SK-N-SH (cell line): ENCODE measurements at regions not wholly inside any gene's neighbourhood (a gene's known extent, or its start where the extent isn't known, plus 50 kb on each side); places are given as distances from the start of the nearest gene placed in this dataset.

ENCODE experiments used
- CTCF ChIA-PET: fragments of 300-600, 350-600 bp; formaldehyde crosslinking; extraction: SDS; loops from one replicate; lab custom pipeline; 2021; lab: Yijun Ruan, JAX
- POLR2A ChIA-PET: fragments of 350-600 bp; sonication (Branson Sonifier 250); formaldehyde crosslinking; extraction: SDS; loops from one replicate; lab custom pipeline; 2020; ENCODE audit warnings: antibody characterized with exemption, inconsistent platforms; lab: Yijun Ruan, JAX
- DNase-seq: peaks from one replicate; pipeline ENCODE4 v3.0.0; 2012
- H2AFZ ChIP-seq: fragments of 200-600 bp; sonication (generic); 2 replicates; pipeline ENCODE4 v1.8.1; 2016; ENCODE audit warnings: antibody characterized with exemption, mild to moderate bottlenecking, low read depth
- H3F3A ChIP-seq: fragments of 200-600 bp; sonication (generic); replicated peaks from 2 replicates; pipeline ENCODE3; 2016; ENCODE audit warnings: antibody characterized with exemption, mild to moderate bottlenecking; ENCODE audit not compliant: insufficient read depth
- H3K27ac ChIP-seq, 2 experiments: fragments of 200-500 bp in 1 of 2; fragments of 200-600 bp in 1 of 2; sonication (Bioruptor generic) in 1 of 2; sonication (generic), shearing (Covaris generic) in 1 of 2; 2 replicates each; pipeline versions ENCODE4 v1.5.1 to v1.6.1; 2014 to 2016; ENCODE audit warnings: low read depth in 2 of 2, inconsistent platforms in 1 of 2, low read length in 1 of 2, mild to moderate bottlenecking in 1 of 2, mixed read lengths in 1 of 2
- H3K27me3 ChIP-seq: fragments of 200-600 bp; sonication (generic), shearing (Covaris generic); 2 replicates; pipeline ENCODE4 v1.6.1; 2016; ENCODE audit warnings: mixed run types; ENCODE audit not compliant: insufficient read depth
- H3K36me3 ChIP-seq, 2 experiments: fragments of 200-500 bp in 1 of 2; fragments of 200-600 bp in 1 of 2; sonication (Bioruptor generic) in 1 of 2; sonication (generic) in 1 of 2; replicated peaks in 1 of 2; 2 replicates each; pipeline versions ENCODE3 to v1.5.1; 2014 to 2016; ENCODE audit warnings: low read length in 1 of 2, mild to moderate bottlenecking in 1 of 2; ENCODE audit not compliant: insufficient read depth in 2 of 2, control insufficient read depth in 1 of 2
- H3K4me1 ChIP-seq, 2 experiments: fragments of 200-500 bp in 1 of 2; fragments of 200-600 bp in 1 of 2; sonication (Bioruptor generic) in 1 of 2; sonication (generic), shearing (Covaris generic) in 1 of 2; 2 replicates each; pipeline versions ENCODE4 v1.5.1 to v1.6.1; 2014 to 2016; ENCODE audit warnings: low read depth in 1 of 2, low read length in 1 of 2, mixed run types in 1 of 2; ENCODE audit not compliant: insufficient read depth in 2 of 2, control insufficient read depth in 1 of 2
- H3K4me2 ChIP-seq: fragments of 200-600 bp; sonication (generic), shearing (Covaris generic); 2 replicates; pipeline ENCODE4 v1.6.1; 2017; ENCODE audit warnings: mixed run types
- H3K4me3 ChIP-seq, 2 experiments: fragments of 200-500 bp in 1 of 2; fragments of 200-600 bp in 1 of 2; sonication (Bioruptor generic) in 1 of 2; sonication (generic), shearing (Covaris generic) in 1 of 2; 2 replicates each; pipeline versions ENCODE4 v1.5.1 to v1.8.1; 2014 to 2016; ENCODE audit warnings: low read depth in 2 of 2, inconsistent platforms in 1 of 2, low read length in 1 of 2, mild to moderate bottlenecking in 1 of 2, mixed read lengths in 1 of 2, moderate library complexity in 1 of 2
- H3K79me2 ChIP-seq: fragments of 200-600 bp; sonication (generic); 2 replicates; pipeline ENCODE4 v1.8.1; 2017; ENCODE audit warnings: mild to moderate bottlenecking; ENCODE audit not compliant: insufficient read depth
- H3K9ac ChIP-seq: fragments of 200-600 bp; sonication (generic); 2 replicates; pipeline ENCODE4 v1.6.1; 2017; ENCODE audit warnings: mixed run types
- H3K9me2 ChIP-seq: fragments of 200-600 bp; sonication (generic); 2 replicates; pipeline ENCODE4 v1.6.1; 2017; ENCODE audit warnings: mixed run types
- H3K9me3 ChIP-seq: fragments of 200-600 bp; sonication (generic); 2 replicates; pipeline ENCODE4 v1.6.1; 2017; ENCODE audit warnings: mixed run types, mild to moderate bottlenecking, moderate library complexity
- H4K20me1 ChIP-seq: fragments of 200-600 bp; sonication (generic); 2 replicates; pipeline ENCODE4 v1.6.1; 2017; ENCODE audit warnings: mild to moderate bottlenecking, mixed run types; ENCODE audit not compliant: insufficient read depth
- CHD2 ChIP-seq: fragments of 150-350 bp; IDR thresholded peaks from 2 replicates; pipeline ENCODE4 v1.6.1; 2018; ENCODE audit warnings: low read length; ENCODE audit not compliant: partially characterized antibody
- FOSL2 ChIP-seq: IDR thresholded peaks from 2 replicates; pipeline ENCODE4 v1.4.0; 2012; ENCODE audit warnings: low read depth, mild to moderate bottlenecking, moderate library complexity, borderline replicate concordance
- FOXM1 ChIP-seq: IDR thresholded peaks from 2 replicates; pipeline ENCODE4 v1.4.0; 2012; ENCODE audit warnings: low read depth, mild to moderate bottlenecking
- GABPA ChIP-seq: IDR thresholded peaks from 2 replicates; pipeline ENCODE4 v1.4.0; 2012; ENCODE audit warnings: low read depth, mild to moderate bottlenecking
- IRF3 ChIP-seq: fragments of 150-350 bp; IDR thresholded peaks from 2 replicates; pipeline ENCODE4 v1.6.1; 2016; ENCODE audit warnings: mild to moderate bottlenecking, low read depth, low read length
- JUND ChIP-seq: IDR thresholded peaks from 2 replicates; pipeline ENCODE4 v1.4.0; 2012
- MEF2A ChIP-seq: IDR thresholded peaks from 2 replicates; pipeline ENCODE4 v1.4.0; 2012; ENCODE audit warnings: low read depth, borderline replicate concordance
- NRF1 ChIP-seq: IDR thresholded peaks from 2 replicates; pipeline ENCODE4 v1.6.1; 2012; ENCODE audit warnings: low read depth, mild to moderate bottlenecking, low read length
- RAD21 ChIP-seq: IDR thresholded peaks from 2 replicates; pipeline ENCODE4 v1.6.1; 2012; ENCODE audit warnings: mild to moderate bottlenecking, low read length
- REST ChIP-seq: IDR thresholded peaks from 2 replicates; pipeline ENCODE4 v1.6.1; 2012; ENCODE audit warnings: mild to moderate bottlenecking, low read depth, low read length, moderate library complexity
- RFX5 ChIP-seq: IDR thresholded peaks from 2 replicates; pipeline ENCODE4 v1.6.1; 2012; ENCODE audit warnings: mild to moderate bottlenecking, improper control_type of control experiment, low read length
- RXRA ChIP-seq: IDR thresholded peaks from 2 replicates; pipeline ENCODE4 v1.4.0; 2012; ENCODE audit warnings: low read depth, mild to moderate bottlenecking, borderline replicate concordance
- SMC3 ChIP-seq: IDR thresholded peaks from 2 replicates; pipeline ENCODE4 v1.6.1; 2012; ENCODE audit warnings: low read depth, low read length, improper control_type of control experiment
- TEAD4 ChIP-seq: IDR thresholded peaks from 2 replicates; pipeline ENCODE4 v1.4.0; 2012; ENCODE audit warnings: mild to moderate bottlenecking, borderline replicate concordance; ENCODE audit not compliant: insufficient read depth
- WGBS: methylation state at CpG from one replicate; pipeline ENCODE4 v1.1.6; 2017; ENCODE audit warnings: low lambda C conversion rate; 5-methylcytosine and 5-hydroxymethylcytosine counted together
- TF ChIP-seq, protein P1 (sequence below): IDR thresholded peaks from 2 replicates; pipeline ENCODE4; 2012
- TF ChIP-seq, protein P2 (sequence below): IDR thresholded peaks from 2 replicates; pipeline ENCODE4 v1.4.0; 2012; ENCODE audit warnings: low read depth

GRCh38 chr9:109996936-109997580 lies 210.9 kb downstream of the C9orf152 start:
- no peaks in the 10 kb centered on the region for H3F3A ChIP-seq
- H2AFZ ChIP-seq: no peak overlapping the region
- H3K79me2 ChIP-seq: no peaks in the 10 kb centered on the region
- H3K27me3 ChIP-seq: no peaks in the 10 kb centered on the region
- no peak overlapping the region for H3K9ac ChIP-seq
- WGBS: 86% methylated on average over 7 of the region's 7 CpGs
- TF ChIP-seq FOXM1: no peak
- no peak for TF ChIP-seq MEF2A
- no peak for TF ChIP-seq SMC3
- no peak for TF ChIP-seq IRF3
- TF ChIP-seq, protein P1, sequence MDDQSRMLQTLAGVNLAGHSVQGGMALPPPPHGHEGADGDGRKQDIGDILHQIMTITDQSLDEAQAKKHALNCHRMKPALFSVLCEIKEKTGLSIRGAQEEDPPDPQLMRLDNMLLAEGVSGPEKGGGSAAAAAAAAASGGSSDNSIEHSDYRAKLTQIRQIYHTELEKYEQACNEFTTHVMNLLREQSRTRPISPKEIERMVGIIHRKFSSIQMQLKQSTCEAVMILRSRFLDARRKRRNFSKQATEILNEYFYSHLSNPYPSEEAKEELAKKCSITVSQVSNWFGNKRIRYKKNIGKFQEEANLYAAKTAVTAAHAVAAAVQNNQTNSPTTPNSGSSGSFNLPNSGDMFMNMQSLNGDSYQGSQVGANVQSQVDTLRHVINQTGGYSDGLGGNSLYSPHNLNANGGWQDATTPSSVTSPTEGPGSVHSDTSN: no peak
- TF ChIP-seq FOSL2: no peak
- TF ChIP-seq JUND: no peak
- TF ChIP-seq REST: no peak
- no peak for TF ChIP-seq RAD21
- H3K27ac ChIP-seq: no peak overlapping the region
- peaks cover 0 to 9% of the 10 kb centered on the region in 2 experiments for H3K36me3 ChIP-seq
- no peaks in the 10 kb centered on the region for H4K20me1 ChIP-seq
- H3K4me3 ChIP-seq: no peak overlapping the region
- H3K9me3 ChIP-seq: no peaks in the 10 kb centered on the region
- POLR2A ChIA-PET: no interaction called here
- no peak overlapping the region for H3K4me2 ChIP-seq
- CTCF ChIA-PET: no interaction called here
- no peak for DNase-seq
- no peaks in the 10 kb centered on the region for H3K9me2 ChIP-seq
- H3K4me1 ChIP-seq: no peaks in the 10 kb centered on the region

GRCh38 chr9:109997682-109998081 lies 210.3 kb downstream of the C9orf152 start:
- no peaks in the 10 kb centered on the region for H3K9me2 ChIP-seq
- H3K9ac ChIP-seq: no peak overlapping the region
- DNase-seq: no peak
- H2AFZ ChIP-seq: no peak overlapping the region
- ChIA-PET POLR2A (no interaction called here), CTCF (no interaction called here)
- H3K4me2 ChIP-seq: no peak overlapping the region
- H4K20me1 ChIP-seq: no peaks in the 10 kb centered on the region
- WGBS: 63% methylated on average over 3 of the region's 4 CpGs
- no peaks in the 10 kb centered on the region for H3F3A ChIP-seq
- no peak overlapping the region for H3K4me3 ChIP-seq
- H3K27me3 ChIP-seq: no peaks in the 10 kb centered on the region
- H3K4me1 ChIP-seq: no peaks in the 10 kb centered on the region
- no peaks in the 10 kb centered on the region for H3K9me3 ChIP-seq
- peaks cover 0 to 9% of the 10 kb centered on the region in 2 experiments for H3K36me3 ChIP-seq
- no peaks in the 10 kb centered on the region for H3K79me2 ChIP-seq
- H3K27ac ChIP-seq: no peak overlapping the region
- no peak for TF ChIP-seq GABPA
- TF ChIP-seq RFX5: no peak
- TF ChIP-seq NRF1: no peak
- no peak for TF ChIP-seq RXRA
- TF ChIP-seq JUND: no peak
- TF ChIP-seq, protein P2, sequence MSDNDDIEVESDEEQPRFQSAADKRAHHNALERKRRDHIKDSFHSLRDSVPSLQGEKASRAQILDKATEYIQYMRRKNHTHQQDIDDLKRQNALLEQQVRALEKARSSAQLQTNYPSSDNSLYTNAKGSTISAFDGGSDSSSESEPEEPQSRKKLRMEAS: no peak
- TF ChIP-seq TEAD4: no peak
- no peak for TF ChIP-seq RAD21
- TF ChIP-seq REST: no peak
- TF ChIP-seq CHD2: no peak
- TF ChIP-seq, protein P1: no peak
- TF ChIP-seq SMC3: no peak
